ENCODE measurements at regions not wholly inside any gene's neighbourhood (a gene's known extent, or its start where the extent isn't known, plus 50 kb on each side); places are given as distances from the start of the nearest gene placed in this dataset.

DNA sequence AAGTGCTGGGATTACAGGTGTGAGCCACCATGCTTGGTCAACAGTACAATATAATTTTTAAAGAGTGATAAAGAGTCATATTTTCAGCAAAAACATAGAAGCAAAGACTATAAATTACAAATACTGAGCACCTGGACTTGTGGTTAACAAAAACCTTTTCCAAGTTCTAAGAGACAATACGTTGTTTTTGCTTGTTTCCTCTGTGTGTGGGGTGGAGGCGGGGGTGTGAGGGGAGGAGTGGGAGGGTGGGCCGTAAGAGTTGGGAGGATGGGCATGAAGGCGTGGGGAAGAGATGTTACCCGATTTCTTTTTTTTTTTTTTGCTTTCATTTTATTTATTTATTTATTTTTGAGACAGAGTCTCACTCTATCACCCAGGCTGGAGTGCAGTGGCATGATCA, 78.0 kb upstream of the WIPF1 start:
- TF ChIP-seq, protein P1, sequence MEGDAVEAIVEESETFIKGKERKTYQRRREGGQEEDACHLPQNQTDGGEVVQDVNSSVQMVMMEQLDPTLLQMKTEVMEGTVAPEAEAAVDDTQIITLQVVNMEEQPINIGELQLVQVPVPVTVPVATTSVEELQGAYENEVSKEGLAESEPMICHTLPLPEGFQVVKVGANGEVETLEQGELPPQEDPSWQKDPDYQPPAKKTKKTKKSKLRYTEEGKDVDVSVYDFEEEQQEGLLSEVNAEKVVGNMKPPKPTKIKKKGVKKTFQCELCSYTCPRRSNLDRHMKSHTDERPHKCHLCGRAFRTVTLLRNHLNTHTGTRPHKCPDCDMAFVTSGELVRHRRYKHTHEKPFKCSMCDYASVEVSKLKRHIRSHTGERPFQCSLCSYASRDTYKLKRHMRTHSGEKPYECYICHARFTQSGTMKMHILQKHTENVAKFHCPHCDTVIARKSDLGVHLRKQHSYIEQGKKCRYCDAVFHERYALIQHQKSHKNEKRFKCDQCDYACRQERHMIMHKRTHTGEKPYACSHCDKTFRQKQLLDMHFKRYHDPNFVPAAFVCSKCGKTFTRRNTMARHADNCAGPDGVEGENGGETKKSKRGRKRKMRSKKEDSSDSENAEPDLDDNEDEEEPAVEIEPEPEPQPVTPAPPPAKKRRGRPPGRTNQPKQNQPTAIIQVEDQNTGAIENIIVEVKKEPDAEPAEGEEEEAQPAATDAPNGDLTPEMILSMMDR (conservative IDR thresholded peaks at IDR 0.05; ENCODE audit: low read depth, low read length) = no peak
- TF ChIP-seq EZH2 (IDR thresholded peaks at IDR 0.05; ENCODE audit: low read length, unreplicated experiment) = no peak
- no peak for TF ChIP-seq EZH2phosphoT487 (IDR thresholded peaks at IDR 0.05; ENCODE audit: borderline replicate concordance, low read length)

All from PC-3 (cell line).